Smooth muscle cell (in vitro differentiated cells): ENCODE measurements at regions not wholly inside any gene's neighbourhood (a gene's known extent, or its start where the extent isn't known, plus 50 kb on each side); places are given as distances from the start of the nearest gene placed in this dataset.

ENCODE experiments used
- DNase-seq: peaks from one replicate; lab custom pipeline; 2025; ENCODE audit not compliant: unreplicated experiment; lab: John Stamatoyannopoulos, UW
- H2AFZ ChIP-seq: fragments of 200-600 bp; sonication (generic); 2 replicates; pipeline ENCODE4 v1.6.0; 2016; ENCODE audit warnings: antibody characterized with exemption, low read depth, mild to moderate bottlenecking
- H3F3A ChIP-seq: fragments of 200-600 bp; sonication (generic); 2 replicates; pipeline ENCODE4 v1.6.0; 2017; ENCODE audit warnings: antibody characterized with exemption, low read depth
- H3K27ac ChIP-seq: fragments of 200-600 bp; sonication (generic); 2 replicates; pipeline ENCODE4 v1.5.1; 2016; ENCODE audit warnings: low read depth, mild to moderate bottlenecking
- H3K27me3 ChIP-seq: fragments of 200-600 bp; sonication (generic); 2 replicates; pipeline ENCODE4 v1.6.1; 2016; ENCODE audit warnings: low read depth, mild to moderate bottlenecking
- H3K36me3 ChIP-seq: fragments of 200-600 bp; sonication (generic); 2 replicates; pipeline ENCODE4 v1.5.1; 2016; ENCODE audit warnings: low read depth
- H3K4me1 ChIP-seq: fragments of 200-600 bp; sonication (generic); 2 replicates; pipeline ENCODE4 v1.5.1; 2016; ENCODE audit warnings: low read depth
- H3K4me2 ChIP-seq: fragments of 200-600 bp; sonication (generic); 2 replicates; pipeline ENCODE4 v1.6.0; 2016; ENCODE audit warnings: mild to moderate bottlenecking
- H3K4me3 ChIP-seq: fragments of 200-600 bp; sonication (generic); 2 replicates; pipeline ENCODE4 v1.5.1; 2016; ENCODE audit warnings: mild to moderate bottlenecking
- H3K79me2 ChIP-seq: fragments of 200-600 bp; sonication (generic); 2 replicates; pipeline ENCODE4 v1.6.0; 2016; ENCODE audit warnings: low read depth, mild to moderate bottlenecking
- H3K9ac ChIP-seq: fragments of 200-600 bp; sonication (generic); 2 replicates; pipeline ENCODE4 v1.6.0; 2016; ENCODE audit warnings: low read depth
- H3K9me3 ChIP-seq: fragments of 200-600 bp; sonication (generic); replicated peaks from 2 replicates; pipeline ENCODE4 v1.5.1; 2016; ENCODE audit warnings: low read depth
- H4K20me1 ChIP-seq: fragments of 200-600 bp; sonication (generic); 2 replicates; pipeline ENCODE4 v1.6.0; 2016; ENCODE audit warnings: low read depth
- WGBS: methylation state at CpG from one replicate; pipeline ENCODE4 v1.1.7; 2016; ENCODE audit warnings: low lambda C conversion rate; 5-methylcytosine and 5-hydroxymethylcytosine counted together
- TF ChIP-seq, protein P1 (sequence below): fragments of 200-600 bp; sonication (generic); IDR thresholded peaks from 2 replicates; pipeline ENCODE4 v1.5.1; 2017; ENCODE audit warnings: borderline replicate concordance, mild to moderate bottlenecking, antibody characterized with exemption; ENCODE audit not compliant: insufficient read depth, poor library complexity, severe bottlenecking

DNA sequence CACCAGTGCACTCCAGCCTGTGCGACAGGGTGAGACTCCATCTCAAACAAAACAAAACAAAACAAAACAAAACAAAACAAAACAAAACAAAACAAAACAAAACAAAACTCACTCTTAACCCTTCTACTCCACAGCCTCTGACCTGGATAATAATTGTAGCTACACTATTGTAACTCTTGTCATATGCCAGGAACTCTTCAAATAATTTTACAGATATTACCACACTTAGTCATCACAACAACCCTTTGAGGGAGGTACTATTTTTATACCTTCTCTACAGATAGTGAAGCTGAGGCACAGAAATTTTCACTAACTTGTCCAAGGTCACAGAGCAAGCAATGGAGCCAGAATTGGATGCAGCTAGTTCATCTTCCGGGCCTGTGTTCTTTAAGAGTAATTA is 547.8 kb downstream of the ADGRL2 start:
- no peaks in the 10 kb centered on the region for H3K4me1 ChIP-seq
- H2AFZ ChIP-seq: no peak overlapping the region
- H3K9ac ChIP-seq: no peak overlapping the region
- DNase-seq: no peak
- TF ChIP-seq, protein P1, sequence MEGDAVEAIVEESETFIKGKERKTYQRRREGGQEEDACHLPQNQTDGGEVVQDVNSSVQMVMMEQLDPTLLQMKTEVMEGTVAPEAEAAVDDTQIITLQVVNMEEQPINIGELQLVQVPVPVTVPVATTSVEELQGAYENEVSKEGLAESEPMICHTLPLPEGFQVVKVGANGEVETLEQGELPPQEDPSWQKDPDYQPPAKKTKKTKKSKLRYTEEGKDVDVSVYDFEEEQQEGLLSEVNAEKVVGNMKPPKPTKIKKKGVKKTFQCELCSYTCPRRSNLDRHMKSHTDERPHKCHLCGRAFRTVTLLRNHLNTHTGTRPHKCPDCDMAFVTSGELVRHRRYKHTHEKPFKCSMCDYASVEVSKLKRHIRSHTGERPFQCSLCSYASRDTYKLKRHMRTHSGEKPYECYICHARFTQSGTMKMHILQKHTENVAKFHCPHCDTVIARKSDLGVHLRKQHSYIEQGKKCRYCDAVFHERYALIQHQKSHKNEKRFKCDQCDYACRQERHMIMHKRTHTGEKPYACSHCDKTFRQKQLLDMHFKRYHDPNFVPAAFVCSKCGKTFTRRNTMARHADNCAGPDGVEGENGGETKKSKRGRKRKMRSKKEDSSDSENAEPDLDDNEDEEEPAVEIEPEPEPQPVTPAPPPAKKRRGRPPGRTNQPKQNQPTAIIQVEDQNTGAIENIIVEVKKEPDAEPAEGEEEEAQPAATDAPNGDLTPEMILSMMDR: no peak
- H4K20me1 ChIP-seq: no peaks in the 10 kb centered on the region
- H3K4me2 ChIP-seq: no peak overlapping the region
- H3K27ac ChIP-seq: no peak overlapping the region
- no peaks in the 10 kb centered on the region for H3K9me3 ChIP-seq
- no peaks in the 10 kb centered on the region for H3K79me2 ChIP-seq
- H3K27me3 ChIP-seq: no peaks in the 10 kb centered on the region
- no peak overlapping the region for H3K4me3 ChIP-seq
- H3K36me3 ChIP-seq: peaks cover 6% of the 10 kb centered on the region
- no peaks in the 10 kb centered on the region for H3F3A ChIP-seq
- WGBS: 86% methylated on average over 2 of the region's 2 CpGs

DNA sequence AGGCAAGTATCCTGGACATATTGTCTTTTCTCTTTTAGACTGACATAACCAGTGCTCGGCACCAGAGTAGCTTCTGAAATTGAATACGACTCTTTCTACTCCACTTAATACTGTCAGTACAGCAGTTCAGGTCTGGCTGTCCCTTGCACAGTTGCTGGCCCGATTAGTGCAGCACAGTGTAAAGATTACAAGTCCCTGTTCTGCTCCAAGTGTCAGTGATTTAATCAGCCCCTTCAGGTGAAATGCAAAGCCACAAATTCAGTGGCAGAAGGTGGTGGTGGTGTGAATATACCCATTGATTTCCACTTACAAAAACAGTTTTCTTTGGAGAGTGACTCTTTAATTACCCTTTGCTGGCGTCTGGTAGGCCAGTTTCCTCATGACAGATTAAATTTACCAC is 545.4 kb downstream of the ADGRL2 start:
- Histone ChIP-seq H2AFZ (no peak overlapping the region), H3K9ac (no peak overlapping the region), H3K4me2 (no peak overlapping the region), H3K27me3 (no peaks in the 10 kb centered on the region), H3K9me3 (no peaks in the 10 kb centered on the region), H3K27ac (no peak overlapping the region), H3K4me1 (no peaks in the 10 kb centered on the region), H3F3A (no peaks in the 10 kb centered on the region), H3K79me2 (no peaks in the 10 kb centered on the region), H3K4me3 (no peak overlapping the region), H4K20me1 (no peaks in the 10 kb centered on the region), H3K36me3 (no peaks in the 10 kb centered on the region)
- no peak for DNase-seq
- TF ChIP-seq, protein P1: no peak
- WGBS: 87% methylated on average over 4 of the region's 4 CpGs

DNA sequence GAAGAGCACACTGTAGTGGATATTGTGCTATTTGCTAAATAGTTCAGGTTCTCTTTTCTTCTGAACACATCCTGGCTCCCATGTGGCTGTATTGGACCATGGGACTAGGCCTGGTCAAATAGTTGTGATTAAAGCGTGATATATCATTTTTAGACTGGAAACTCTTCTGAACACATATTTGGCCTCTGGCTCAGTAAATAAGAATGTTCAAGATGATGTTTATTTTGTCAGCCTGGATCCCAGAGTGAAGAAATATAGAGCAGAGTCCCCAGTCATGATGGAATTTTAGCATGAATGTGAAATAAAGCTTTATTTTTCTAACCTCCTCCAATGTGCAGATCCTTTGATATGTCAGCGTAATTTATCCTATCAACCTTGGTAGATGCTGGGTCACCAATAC is 542.6 kb downstream of the ADGRL2 start:
- Histone ChIP-seq H3K27me3 (no peaks in the 10 kb centered on the region), H4K20me1 (no peaks in the 10 kb centered on the region), H3K9me3 (no peaks in the 10 kb centered on the region), H2AFZ (no peak overlapping the region), H3K4me3 (no peak overlapping the region), H3K36me3 (no peaks in the 10 kb centered on the region), H3K79me2 (no peaks in the 10 kb centered on the region), H3K4me1 (no peaks in the 10 kb centered on the region), H3K27ac (no peak overlapping the region), H3K4me2 (no peak overlapping the region), H3K9ac (no peak overlapping the region), H3F3A (no peaks in the 10 kb centered on the region)
- TF ChIP-seq, protein P1: no peak
- no peak for DNase-seq
- WGBS: 96% methylated on average over 2 of the region's 2 CpGs

DNA sequence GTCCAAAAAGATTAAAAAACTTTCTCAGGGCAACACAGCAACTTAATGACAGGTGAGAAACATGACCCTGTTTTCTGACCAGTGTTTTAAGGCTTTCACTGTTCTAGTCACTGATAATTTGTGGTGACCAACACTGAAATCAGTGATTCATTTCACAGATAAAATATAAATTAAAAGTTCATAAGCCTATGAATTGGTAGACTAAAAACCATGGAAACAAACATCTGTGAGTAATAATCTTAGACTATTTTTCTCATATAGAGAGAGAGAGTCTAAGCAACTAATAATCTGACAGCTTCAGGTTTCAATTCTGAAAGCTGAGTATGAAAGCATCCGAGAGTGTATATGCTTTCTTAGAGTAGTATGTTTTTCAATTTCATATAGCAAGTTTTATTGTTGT is 536.9 kb downstream of the ADGRL2 start:
- Histone ChIP-seq H2AFZ (no peak overlapping the region), H3K4me3 (no peak overlapping the region), H3K27ac (no peak overlapping the region), H3F3A (no peaks in the 10 kb centered on the region), H3K4me2 (no peak overlapping the region), H3K4me1 (no peaks in the 10 kb centered on the region), H4K20me1 (no peaks in the 10 kb centered on the region), H3K79me2 (no peaks in the 10 kb centered on the region), H3K36me3 (no peaks in the 10 kb centered on the region), H3K9ac (no peak overlapping the region), H3K9me3 (no peaks in the 10 kb centered on the region), H3K27me3 (no peaks in the 10 kb centered on the region)
- TF ChIP-seq, protein P1: no peak
- no peak for DNase-seq
- WGBS: 94% methylated on average over 1 of the region's 1 CpG
